ENCODE measurements at regions not wholly inside any gene's neighbourhood (a gene's known extent, or its start where the extent isn't known, plus 50 kb on each side); places are given as distances from the start of the nearest gene placed in this dataset.

DNA sequence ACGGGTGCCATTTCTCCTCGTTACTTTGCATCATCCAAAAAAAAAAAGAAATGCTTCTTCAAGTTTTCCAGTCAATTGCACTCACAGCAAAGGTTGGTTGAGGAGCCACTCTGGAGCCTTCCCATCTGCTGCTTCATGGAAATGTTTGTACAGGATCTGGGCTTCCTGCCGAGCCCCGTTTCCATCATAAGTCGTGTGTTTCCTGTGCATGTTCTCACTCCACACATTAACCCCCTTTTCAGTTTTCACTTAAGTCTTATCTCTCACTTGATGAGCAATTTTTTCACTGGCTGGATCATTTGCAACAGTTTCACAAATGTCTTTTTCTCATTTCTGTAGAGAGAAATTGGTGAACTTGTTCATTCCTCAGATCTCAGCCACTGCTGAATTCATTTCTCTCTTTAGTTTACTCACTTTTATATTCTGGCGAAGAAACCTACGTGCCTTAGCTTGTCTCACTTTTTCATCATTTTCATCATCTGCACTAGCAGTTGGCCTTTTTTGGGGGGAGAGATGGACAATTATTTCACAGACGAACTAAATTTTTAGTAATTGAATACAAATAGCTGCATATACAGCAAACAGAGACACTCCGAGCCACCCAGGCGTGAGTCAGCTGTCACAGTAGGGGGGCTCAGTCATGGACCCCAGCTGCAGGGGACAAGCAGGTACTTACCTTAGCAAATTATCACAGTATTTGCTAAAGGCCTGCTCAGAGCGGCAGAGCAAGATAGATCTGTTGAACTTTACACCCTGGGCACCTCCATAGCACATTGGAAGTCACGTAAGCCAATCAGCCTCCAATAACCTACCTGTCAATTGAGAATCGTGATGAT lies 750.8 kb upstream of the ID2 start:
- DNase-seq (ENCODE audit: low read depth in 3 of 3) = no peak

DNA sequence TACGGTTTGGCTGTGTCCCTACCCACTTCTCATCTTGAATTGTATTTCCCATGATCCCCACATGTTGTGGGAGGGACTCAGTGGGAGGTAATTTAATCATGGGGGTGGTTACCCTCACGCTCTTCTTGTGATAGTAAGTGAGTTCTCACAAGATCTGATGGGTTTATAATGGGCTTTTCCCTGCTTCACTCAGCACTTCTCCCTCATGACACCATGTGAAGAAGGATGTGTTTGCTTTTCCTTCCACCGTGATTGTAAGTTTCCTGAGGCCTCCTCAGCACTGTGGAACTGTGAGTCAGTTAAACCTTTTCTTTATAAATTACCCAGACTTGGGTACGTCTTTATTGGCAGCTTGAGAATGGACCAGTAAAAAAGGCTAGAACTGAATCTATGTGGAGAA lies 750.0 kb upstream of the ID2 start:
- DNase-seq (ENCODE audit: low read depth in 3 of 3) = no peak

DNA sequence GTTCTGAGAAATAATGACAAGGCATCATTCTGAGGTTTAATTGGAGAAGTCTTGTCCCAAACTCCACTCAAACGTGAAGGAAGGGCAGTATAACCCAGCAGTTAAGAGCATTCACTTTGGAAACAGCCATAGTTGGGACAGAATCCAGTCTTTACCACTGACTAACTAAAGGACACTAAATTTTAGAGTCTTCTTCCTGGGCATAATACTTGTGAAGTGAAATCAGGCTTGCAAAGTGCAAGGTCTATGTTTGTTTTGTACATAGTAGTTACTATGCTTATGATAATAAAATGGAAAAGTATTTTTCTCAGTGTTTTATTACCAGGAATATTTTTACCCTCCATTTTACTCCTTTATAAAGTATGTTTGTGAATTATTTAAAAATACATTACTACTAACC lies 748.2 kb upstream of the ID2 start:
- DNase-seq (ENCODE audit: low read depth in 3 of 3) = no peak

DNA sequence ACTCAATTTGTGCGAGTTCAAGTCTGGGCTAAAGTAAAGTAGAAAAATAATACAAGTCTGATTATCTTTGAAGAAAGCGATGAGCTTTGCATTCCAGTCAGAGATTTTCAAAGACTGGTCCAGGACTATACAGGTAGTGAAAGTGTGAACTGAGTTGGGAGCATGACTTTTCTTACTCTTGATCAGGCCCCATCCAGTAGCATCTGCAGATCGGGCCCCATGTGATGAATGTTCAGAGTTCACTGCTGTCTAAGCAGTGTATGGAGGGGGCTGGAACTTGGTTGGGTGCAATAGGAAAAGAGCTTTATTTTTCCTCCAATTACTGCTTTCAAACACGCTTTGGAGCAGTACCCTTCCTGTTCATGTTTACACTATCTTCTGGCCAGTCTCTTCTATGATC lies 747.4 kb upstream of the ID2 start:
- DNase-seq (ENCODE audit: low read depth in 3 of 3) = no peak

DNA sequence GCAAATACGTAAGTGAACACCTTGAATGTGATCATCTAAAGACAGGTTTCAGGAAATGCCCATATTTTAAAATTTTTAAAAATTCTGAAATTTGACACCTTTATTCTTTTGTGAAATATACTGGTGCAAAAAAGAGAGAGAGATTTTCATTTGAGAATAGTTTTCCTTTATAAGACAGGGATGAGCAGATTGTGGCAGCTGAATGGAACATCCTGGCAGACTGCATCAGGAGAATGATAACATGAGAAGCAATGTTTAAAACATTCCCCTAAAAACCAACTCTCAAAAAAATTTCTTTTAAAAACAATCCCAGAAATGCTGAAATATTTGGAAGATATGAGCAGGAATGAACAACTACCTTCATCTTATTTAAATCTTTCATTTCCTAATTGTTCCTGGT lies 744.8 kb upstream of the ID2 start:
- no peak for DNase-seq (ENCODE audit: low read depth in 3 of 3)

DNA sequence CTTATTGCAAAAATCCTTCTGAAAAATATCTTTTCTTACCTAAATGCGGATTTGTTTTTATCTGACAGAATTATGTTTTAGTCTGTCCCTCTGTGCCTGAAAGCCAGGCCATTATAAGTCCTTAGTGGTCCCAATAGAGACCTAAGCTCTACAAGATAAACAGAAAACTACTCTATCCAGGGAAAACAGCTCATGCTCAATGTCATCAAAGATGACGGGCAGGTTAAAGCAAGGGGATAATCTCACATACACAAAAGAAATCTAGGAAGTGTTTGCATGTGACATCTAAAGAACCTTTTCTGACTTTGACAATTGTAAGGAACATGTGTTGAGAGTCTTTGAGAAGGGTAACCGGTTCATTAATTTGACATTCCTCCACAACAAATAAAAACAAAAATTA lies 741.1 kb upstream of the ID2 start:
- DNase-seq (ENCODE audit: low read depth in 3 of 3) = no peak

DNA sequence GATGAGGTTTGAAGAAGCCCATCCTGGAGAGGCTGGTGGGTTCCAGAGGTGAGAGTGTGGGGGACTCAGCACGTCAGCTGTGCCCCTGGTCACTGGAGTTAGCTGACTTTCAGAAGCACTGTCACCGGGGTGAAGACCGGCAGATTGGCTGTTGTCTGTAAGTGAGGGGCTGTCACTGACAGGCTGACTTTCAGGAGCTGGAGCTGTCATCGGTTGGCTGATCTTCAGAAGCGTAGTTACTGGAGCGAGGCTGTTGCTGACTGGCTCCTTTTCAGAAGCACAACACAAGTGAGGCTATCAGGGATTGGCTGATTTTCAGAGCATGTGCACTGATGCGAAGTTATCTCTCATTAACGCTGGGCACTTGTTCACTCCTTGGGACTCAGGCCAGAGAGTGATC lies 738.4 kb upstream of the ID2 start:
- no peak for DNase-seq (ENCODE audit: low read depth in 3 of 3)

DNA sequence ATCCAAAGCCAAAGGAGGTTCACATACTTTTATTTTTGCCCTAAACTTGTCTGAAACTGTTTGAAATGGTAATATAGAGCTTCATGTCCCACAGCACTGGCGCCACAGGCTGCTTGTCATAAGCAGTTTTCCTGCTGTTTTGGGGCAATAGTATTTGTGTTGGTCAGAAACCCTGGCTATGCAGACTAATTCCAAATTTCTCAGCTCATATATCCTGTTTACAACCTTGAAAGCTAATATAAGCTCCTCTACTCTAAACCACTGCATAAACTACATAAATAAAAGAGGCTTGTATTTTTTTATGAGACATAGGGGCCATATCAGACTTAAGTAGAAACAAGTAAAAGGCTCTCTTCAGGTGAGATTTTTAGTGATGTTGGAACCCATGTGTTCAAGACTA lies 736.8 kb upstream of the ID2 start:
- no peak for DNase-seq (ENCODE audit: low read depth in 3 of 3)

DNA sequence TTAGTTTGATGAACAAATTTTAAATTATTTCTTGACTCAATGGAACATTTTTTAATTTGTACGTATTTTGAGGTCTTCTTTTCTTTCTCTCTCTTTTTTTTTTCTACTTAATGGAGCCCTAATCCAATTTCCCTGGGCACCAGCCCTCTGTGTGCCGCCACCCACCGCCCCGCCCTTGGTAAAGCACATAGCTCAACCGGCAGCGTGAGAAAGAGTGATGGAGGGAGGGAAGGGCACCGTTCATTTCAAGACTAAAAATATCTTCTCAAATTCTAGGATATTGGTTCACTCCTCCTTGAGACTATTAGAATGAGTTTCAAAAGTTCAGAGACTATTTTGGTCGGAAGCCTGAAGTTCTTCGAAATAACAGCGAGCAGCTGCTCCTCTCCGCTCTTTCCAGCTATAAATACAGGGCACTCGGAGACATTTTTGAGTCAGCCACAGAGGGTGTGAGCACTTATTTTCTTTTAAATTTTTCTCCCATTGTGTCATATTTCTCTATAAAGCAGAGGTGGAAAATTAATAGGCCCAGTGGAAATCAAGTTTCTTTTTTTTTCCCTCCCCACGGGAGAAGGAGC lies 731.7 kb upstream of the ID2 start:
- no peak for DNase-seq (ENCODE audit: low read depth in 3 of 3)

DNA sequence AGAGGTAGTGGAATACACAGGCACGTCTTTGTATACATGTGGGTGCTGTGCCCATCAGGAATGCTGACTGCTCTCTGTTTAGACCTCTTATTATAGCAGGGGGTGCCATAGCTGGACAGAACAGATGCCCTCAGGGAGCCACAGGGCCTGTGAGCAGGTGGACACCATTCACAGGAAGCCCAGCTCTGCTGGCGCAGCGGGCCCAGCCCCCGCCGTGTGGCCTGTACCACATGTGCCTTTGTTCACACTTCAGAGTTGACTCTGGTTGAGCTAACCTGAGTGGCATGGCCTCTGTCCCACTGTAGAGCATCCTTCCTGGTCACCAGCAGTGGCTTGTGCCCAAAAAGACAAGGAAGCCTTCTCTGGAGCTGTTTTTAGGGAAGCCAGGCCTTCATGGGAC lies 730.9 kb upstream of the ID2 start:
- DNase-seq (ENCODE audit: low read depth in 3 of 3) = no peak

DNA sequence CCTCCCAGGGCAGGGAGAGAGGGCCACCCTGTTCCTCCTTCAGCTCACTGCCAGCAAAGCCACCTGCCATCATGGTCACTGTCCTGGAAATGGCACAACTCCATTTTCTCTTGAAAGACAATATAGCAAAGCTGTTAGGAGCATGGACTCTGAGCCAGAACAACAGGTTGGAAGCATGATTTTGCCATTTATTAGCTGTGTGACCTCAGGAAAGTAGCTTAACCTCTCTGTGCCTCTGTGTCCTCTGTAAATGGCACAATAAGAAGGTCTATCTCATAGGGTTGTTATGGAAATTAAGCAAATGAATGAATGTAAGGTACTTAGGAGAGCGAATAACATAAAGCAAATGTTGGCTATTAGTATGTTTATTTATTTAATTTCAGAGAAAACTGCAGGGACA lies 730.4 kb upstream of the ID2 start:
- no peak for DNase-seq (ENCODE audit: low read depth in 3 of 3)

DNA sequence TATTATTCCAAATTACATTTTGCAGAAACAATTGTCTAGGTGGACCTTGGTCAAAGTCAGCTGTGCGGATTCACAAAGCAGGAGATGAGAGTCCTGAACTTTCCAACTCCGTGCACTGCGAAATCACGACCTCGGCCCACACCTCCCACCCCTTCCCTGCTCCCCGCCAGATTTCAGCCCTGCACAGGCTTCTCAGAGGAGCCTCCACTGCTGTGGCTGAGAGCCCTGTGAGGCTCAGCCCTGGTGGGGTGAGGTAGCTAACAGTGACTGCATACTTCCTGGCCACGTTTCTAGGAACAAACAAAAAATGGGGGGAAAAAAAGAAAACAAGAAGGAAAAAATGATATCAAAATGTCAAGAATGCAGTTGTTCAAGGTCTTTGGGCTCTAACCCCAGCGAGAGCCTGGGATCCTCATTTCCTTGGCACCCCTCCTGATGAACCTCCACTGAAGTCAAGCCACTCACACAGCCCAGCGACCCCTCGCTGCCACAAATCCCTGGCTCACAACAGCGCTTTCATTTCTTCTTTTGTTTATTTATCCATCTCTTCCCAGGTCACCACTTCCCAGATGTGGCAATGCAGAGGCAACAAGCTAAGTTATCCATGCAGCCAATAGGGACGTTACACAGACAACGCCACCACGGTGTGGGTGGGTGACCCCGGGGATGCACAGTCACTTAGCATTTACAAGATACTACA lies 729.7 kb upstream of the ID2 start:
- DNase-seq (ENCODE audit: low read depth in 3 of 3) = no peak

DNA sequence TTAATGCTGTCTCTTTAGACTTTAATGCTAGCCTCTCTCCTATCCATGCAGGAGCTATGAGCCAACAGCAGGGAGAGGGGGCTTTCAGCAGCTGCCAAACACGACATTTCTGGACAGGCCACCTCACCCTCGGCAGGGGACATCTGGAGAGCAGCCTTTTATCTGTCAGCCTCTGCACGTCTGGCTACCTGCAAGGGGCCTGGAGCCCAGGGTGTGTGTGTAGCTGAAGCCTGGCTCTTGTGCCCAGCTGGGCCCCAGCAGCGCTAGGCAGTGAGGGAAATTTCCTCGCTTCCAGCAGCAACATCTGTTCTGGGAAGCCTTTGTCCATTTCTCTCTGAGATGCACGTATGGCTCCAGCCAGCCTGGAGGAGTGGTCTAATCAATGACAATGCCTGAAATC lies 728.7 kb upstream of the ID2 start:
- no peak for DNase-seq (ENCODE audit: low read depth in 3 of 3)

DNA sequence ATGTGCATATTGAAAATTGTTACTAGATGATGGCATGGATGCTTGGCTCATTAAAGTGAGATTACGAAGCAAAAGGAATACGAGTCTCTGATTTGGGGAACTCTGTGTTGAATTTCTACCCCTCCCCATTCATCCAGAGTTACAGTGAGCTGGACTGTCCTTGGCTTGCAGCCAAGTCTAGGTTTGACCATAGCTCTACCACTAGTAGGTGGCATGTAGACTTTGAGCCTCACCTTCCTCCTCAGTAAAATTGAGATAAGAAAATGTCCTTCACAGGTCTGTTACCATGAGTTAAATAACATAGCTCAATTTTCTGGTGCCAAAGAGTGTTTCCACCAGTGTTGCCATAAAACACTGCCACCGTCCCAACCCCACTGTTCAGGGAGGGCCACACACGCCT lies 727.6 kb upstream of the ID2 start:
- DNase-seq (ENCODE audit: low read depth in 3 of 3) = no peak

DNA sequence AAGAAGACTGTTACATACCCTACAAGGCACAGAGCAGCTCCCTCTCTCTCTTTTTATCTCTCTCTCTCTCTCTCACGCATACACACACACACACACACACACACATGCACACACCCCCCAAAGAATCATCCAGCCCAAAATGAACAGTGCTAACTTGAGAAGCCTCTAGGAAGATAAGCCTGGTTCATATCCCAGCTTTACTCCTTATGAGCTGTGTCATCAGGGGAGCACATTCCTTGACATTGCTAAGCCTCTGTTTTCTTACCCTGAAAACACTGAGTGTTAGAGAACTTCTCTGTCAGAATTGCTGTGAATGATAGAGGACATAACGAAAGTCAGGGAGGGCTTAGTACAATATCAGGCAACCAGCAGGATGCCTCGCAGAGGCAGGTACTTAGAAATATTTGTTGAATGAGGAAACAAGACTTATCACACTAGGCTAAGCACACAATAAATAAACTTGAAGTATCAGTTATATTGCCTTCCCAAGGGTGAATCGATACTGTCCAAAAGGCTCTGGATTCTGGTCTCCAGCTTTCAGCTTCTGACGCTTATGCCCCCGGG lies 725.6 kb upstream of the ID2 start:
- no peak for DNase-seq (ENCODE audit: low read depth in 3 of 3)

DNA sequence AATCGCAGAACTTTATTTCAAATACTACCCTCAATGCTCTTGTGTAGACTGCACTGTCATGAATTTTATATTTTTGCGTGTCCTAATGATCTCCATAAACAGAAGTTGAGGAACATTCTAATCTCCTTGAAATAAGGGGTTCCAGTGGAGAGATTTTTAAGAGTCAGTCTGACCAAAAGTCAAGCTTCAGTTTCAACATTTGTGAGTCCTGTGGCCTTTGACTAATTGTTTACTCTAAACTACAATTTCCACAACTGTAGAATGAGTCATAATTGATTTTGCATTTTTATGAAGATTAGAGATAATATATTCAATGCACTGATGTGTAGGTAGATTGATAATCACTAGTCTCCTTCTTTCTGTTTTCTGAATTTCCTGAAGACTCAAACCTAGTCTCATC lies 720.3 kb upstream of the ID2 start:
- DNase-seq (ENCODE audit: low read depth in 3 of 3) = no peak

DNA sequence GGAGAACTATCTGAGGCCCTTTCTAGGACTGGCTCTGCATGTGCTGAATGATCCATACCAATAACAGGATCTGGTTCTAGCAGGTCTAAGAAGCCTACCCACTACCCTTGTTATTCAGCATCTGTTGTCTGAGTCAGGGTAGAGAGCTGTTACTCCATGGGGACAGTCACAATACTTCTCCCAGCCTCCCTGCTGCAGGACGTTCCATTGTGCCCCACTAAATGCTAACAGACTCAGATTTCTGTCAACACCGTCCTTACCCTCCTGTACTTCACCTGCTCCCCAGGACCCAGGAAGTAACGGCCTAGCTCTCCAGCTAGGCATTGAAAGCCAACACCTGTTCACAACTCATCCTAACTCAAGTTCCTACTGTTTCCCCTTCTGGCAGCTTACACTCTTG lies 719.7 kb upstream of the ID2 start:
- no peak for DNase-seq (ENCODE audit: low read depth in 3 of 3)

DNA sequence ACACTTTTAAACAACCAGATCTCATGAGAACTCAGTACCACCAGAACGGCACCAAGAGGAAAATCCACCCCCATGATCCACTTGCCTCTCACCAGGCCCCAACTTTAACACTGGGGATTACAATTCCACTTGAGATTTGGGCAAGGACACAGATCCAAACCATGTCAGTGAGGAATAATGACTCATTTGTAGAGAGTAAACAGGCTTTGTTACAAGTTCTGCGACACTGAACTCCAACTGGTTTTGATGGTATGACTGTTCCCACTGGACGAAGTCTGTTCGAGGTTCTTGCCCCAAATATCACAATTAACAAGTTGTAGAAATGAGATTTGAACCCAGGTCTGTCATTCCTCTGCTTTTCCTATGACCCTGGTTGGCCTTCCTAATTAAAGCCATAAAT lies 718.1 kb upstream of the ID2 start:
- DNase-seq (ENCODE audit: low read depth in 3 of 3) = no peak

DNA sequence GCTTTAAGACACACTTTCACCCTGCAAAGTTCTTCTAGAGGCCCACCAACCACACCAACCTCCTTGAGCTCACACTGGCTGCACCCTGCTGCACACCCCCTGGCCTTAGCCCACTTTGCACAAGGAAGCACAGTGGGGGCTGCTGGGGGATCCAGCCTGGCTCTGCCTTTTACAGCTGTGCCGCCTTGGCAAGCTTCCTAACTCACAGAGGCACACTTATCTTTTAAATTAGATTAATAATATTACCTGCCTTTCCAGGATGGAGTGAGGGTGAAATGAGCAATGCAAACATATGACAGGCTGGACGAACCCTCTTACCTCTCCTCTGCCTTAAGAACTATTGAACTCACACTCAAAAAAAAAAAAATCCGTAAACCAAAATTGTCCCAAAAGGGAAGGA lies 715.8 kb upstream of the ID2 start:
- DNase-seq (ENCODE audit: low read depth in 3 of 3) = no peak

DNA sequence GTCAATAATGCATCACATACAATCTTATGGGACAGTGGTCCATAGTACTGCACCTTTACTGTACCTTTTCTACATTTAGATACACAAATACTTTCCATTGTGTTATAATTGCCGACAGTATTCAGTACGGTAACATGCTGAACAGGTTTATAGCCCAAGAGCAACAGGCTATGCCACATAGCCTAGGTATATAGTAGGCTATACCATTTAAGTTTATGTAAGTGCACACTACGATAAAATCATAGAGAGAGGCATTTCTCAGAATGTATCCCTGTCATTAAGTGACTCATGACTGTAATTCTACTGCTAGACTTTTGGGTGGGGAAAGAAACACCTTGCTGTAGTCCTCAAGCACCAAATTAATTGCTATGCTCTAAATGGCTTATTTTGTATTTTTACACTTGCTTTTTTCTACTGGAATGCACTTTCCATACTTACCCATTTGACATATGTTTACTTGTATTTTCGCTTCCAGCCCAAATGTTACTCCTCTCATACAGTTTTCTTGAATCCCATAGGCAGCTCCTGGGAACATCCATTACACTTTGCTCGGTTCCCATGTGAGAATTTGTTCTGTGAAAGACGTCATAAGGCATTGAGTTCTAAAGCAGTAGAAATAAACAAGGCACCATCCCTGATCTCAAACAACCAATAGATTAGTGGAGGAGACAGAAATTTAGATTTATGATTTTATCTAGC lies 714.0 kb upstream of the ID2 start:
- no peak for DNase-seq (ENCODE audit: low read depth in 3 of 3)

DNA sequence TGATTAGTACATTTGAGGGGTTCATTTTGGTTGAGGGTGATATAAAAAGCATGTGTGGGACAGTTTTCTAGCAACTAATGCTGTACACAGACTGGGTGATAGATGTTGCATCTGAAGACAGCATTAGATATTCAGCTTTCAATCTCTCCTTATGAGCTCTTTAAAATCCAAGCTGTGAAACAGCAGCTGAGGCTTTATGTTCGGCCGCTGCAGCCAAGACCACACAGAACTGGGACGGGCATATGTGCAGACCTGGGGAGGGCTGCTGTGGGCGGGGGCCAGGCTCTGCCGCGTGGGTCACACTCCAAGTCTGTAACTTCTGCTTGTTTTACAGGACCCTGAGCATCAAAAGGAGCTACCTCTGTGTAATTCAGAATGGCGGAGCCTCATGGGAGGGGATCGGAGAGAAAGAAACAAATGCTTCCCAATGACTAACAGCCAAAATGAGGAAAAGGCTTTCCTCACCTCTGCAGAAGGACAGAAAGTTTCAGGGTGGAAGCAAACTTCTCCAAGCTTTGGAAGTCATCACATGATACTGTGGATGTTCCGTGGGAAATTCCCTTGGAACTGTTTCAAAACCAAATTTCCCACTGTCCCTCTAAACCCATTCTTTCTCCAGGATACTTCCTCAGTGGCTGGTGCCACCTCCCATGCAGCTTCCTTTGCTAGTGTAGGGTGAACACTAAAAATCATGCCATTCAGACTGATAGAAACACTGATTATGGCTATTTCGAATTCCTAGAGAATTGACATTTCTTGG lies 711.9 kb upstream of the ID2 start:
- DNase-seq (ENCODE audit: low read depth in 3 of 3) = no peak

DNA sequence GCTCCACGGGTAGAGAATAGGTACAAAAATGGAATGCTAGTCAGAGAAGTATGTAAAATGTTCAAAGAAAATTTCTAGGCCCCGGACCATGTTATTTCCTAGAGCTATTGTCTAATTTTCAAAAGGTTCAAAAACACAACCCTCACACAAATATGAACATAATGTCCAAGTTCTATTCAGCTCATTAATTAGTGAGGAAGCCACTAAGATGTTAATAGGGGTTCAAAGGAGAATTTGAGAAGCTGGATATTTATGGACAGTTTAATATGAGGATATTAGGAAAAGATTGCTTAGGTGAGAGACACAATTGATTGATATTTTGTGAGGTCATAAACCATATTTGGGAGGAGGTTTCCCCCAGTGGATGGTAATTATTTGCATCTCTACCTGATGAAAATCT lies 710.6 kb upstream of the ID2 start:
- no peak for DNase-seq (ENCODE audit: low read depth in 3 of 3)
